Neural crest cell (in vitro differentiated cells): ENCODE measurements at regions not wholly inside any gene's neighbourhood (a gene's known extent, or its start where the extent isn't known, plus 50 kb on each side); places are given as distances from the start of the nearest gene placed in this dataset.

ENCODE experiments used
- DNase-seq: peaks from one replicate; pipeline ENCODE4 v3.0.0; 2021; ENCODE audit warnings: low read depth, mixed read lengths, low spot score
- H3K27ac Mint-ChIP-seq: one replicate; pipeline ENCODE4 v1.8.0; 2021; ENCODE audit warnings: mild to moderate bottlenecking, mixed read lengths; ENCODE audit not compliant: unreplicated experiment
- H3K27me3 Mint-ChIP-seq: 2 replicates; pipeline ENCODE4 v1.8.0; 2021; ENCODE audit warnings: low read depth, mild to moderate bottlenecking, mixed read lengths
- H3K36me3 Mint-ChIP-seq: 2 replicates; pipeline ENCODE4 v1.8.0; 2021; ENCODE audit warnings: low read depth, mild to moderate bottlenecking, mixed read lengths
- H3K4me1 Mint-ChIP-seq: 2 replicates; pipeline ENCODE4 v1.8.0; 2021; ENCODE audit warnings: mixed read lengths
- H3K4me3 Mint-ChIP-seq: one replicate; pipeline ENCODE4 v1.8.0; 2021; ENCODE audit warnings: mild to moderate bottlenecking, mixed read lengths
- H3K9me3 Mint-ChIP-seq: 2 replicates; pipeline ENCODE4 v1.8.0; 2021; ENCODE audit warnings: mixed read lengths
- CTCF ChIP-seq: fragments of 200-600 bp; sonication (generic); conservative IDR thresholded peaks from 2 replicates; pipeline ENCODE4 v1.5.0; 2021; ENCODE audit warnings: antibody characterized with exemption, mild to moderate bottlenecking

DNA sequence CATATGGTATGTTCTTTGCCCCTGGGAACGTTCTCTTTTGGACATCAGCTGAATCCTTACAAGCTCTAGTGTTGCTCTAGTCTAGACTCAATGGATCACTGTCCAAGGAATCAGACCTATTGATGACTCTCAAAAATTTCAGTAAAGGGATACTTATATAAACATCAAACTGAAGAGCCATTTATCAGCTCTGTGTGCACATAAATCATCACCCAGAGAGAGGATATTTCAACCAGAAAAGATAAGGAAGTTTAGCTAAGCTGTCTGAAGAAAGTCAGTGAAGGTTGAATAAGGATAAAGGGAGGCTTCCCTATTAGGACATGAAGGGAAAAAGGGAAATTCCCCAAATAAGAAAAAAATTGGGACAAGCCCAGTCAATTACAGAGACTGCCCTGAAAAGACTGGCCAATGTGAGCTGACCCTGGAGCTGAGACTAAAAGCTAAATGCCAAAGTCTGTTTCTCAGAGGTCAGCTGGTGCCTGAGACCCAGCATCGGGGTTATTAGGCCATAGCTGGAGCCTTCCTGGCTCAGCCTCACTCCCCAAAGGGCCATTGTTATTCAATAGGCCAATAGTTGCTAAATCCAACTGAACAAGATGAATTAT, 424.1 kb upstream of the THBS1 start:
- TF ChIP-seq CTCF = no peak
- Mint-ChIP-seq H3K4me1 (peaks cover 35% of the 10 kb centered on the region), H3K4me3 (no peak overlapping the region), H3K27me3 (no peaks in the 10 kb centered on the region), H3K36me3 (no peaks in the 10 kb centered on the region), H3K9me3 (no peaks in the 10 kb centered on the region), H3K27ac (no peak overlapping the region)
- no peak for DNase-seq

GRCh38 chr15:39157882-39158281, 423.0 kb upstream of the THBS1 start:
- DNase-seq = no peak
- H3K36me3 Mint-ChIP-seq = no peaks in the 10 kb centered on the region
- no peak overlapping the region for H3K27ac Mint-ChIP-seq
- no peaks in the 10 kb centered on the region for H3K9me3 Mint-ChIP-seq
- H3K4me3 Mint-ChIP-seq = no peak overlapping the region
- H3K4me1 Mint-ChIP-seq = peaks cover 31% of the 10 kb centered on the region
- TF ChIP-seq CTCF = no peak
- H3K27me3 Mint-ChIP-seq = no peaks in the 10 kb centered on the region

- TF ChIP-seq CTCF = no peak
- no peak for DNase-seq
- peaks cover 2% of the 10 kb centered on the region for H3K9me3 Mint-ChIP-seq
- H3K36me3 Mint-ChIP-seq = no peaks in the 10 kb centered on the region
- no peaks in the 10 kb centered on the region for H3K27me3 Mint-ChIP-seq
- no peak overlapping the region for H3K27ac Mint-ChIP-seq
- no peak overlapping the region for H3K4me3 Mint-ChIP-seq
- peaks cover 23% of the 10 kb centered on the region for H3K4me1 Mint-ChIP-seq
Measured at GRCh38 chr15:39159833-39160232, 421.0 kb upstream of the THBS1 start.

DNA sequence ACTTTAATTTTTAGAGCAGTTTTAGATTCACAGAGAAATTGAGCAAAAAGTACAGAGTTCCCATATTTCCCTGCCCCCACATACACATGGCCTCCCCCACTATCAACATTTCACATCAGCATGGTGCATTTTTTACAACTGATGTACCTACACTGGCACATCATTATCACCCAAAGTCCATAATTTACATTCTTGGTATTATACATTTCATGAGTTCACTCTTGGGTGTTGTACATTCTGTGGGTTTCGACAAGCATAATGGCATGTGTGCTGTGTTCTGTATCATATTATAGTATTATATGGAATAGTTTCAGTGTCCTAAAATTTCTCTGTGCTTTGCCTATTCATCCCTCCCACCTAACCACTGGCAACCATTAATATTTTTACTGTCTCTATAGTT, 419.8 kb upstream of the THBS1 start:
- no peaks in the 10 kb centered on the region for H3K27me3 Mint-ChIP-seq
- DNase-seq = no peak
- H3K4me1 Mint-ChIP-seq = peaks cover 22% of the 10 kb centered on the region
- no peak for TF ChIP-seq CTCF
- peaks cover 3% of the 10 kb centered on the region for H3K36me3 Mint-ChIP-seq
- no peak overlapping the region for H3K4me3 Mint-ChIP-seq
- no peak overlapping the region for H3K27ac Mint-ChIP-seq
- H3K9me3 Mint-ChIP-seq = peaks cover 5% of the 10 kb centered on the region

DNA sequence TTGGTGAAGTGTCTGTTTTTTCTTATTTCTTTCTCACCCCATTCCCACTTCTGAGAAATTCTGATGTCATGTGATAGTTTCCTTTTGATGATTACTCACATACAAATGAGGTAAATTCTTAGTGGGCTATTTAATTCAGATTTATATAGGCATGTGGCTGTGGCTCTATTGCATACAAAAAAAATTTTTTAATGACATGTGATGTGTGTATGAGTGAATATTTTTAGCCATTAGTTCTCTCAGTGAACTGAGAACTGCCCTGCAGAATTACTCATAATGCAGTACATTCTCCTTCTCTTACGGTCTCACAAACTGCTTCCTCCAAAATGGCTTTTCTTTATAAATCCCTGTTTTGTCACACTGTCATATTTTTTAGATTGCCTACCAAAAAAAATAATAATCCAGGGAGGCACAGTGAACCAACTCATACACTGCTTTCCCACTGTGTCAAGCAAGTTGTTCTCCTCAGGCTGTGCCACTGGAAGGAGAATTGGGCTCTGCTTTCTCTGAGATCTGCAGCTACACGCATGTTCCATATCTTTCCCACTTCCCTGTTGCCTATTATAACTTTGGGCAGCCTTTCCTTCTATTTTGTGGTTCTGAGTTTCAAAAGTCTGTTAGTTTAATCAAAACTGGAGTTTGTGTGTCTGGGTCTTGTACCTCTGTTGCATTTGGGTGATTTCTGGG, 415.7 kb upstream of the THBS1 start:
- no peak for DNase-seq
- no peak overlapping the region for H3K27ac Mint-ChIP-seq

More for the DNA sequence above, 415.7 kb upstream of the THBS1 start:
- TF ChIP-seq CTCF = no peak
- Mint-ChIP-seq H3K4me3 (no peak overlapping the region), H3K4me1 (peaks cover 7% of the 10 kb centered on the region), H3K27me3 (no peaks in the 10 kb centered on the region), H3K36me3 (peaks cover 3% of the 10 kb centered on the region), H3K9me3 (peaks cover 5% of the 10 kb centered on the region)
